Adrenal gland (tissue), 9 donors: ENCODE measurements at regions not wholly inside any gene's neighbourhood (a gene's known extent, or its start where the extent isn't known, plus 50 kb on each side); places are given as distances from the start of the nearest gene placed in this dataset.

Experiments
- DNase-seq, 7 donors: peaks; one replicate each; pipeline ENCODE4 v3.0.0-alpha.2; 2019 to 2020
- H3K27ac ChIP-seq, 5 donors: fragments of 200-600 bp; sonication (generic) in 4 of 5; 1 replicate in 3 of 5; 2 replicates in 2 of 5; pipeline versions ENCODE4 v1.5.1 to v1.8.0; 2016 to 2020; ENCODE audit warnings: mild to moderate bottlenecking in 1 of 5
- H3K27me3 ChIP-seq: fragments of 200-600 bp; 2 replicates; pipeline ENCODE4 v1.8.0; 2021
- H3K36me3 ChIP-seq, 2 donors: fragments of 200-600 bp; replicated peaks in 1 of 2; 1 replicate in 1 of 2; 2 replicates in 1 of 2; pipeline versions ENCODE4 v1.5.1 to v1.8.0; 2018 to 2022
- H3K4me1 ChIP-seq, 2 donors: fragments of 200-600 bp; replicated peaks in 1 of 2; 1 replicate in 1 of 2; 2 replicates in 1 of 2; pipeline versions ENCODE4 v1.5.1 to v1.8.0; 2018 to 2021
- H3K4me3 ChIP-seq, 4 donors: fragments of 200-600 bp; sonication (generic) in 3 of 4; one replicate each; pipeline ENCODE4 v1.5.1; 2016 to 2018
- H3K9me3 ChIP-seq, 3 donors: fragments of 200-600 bp; sonication (generic) in 1 of 3; replicated peaks in 1 of 3; 1 replicate in 2 of 3; 2 replicates in 1 of 3; pipeline versions ENCODE4 v1.5.1 to v1.8.0; 2016 to 2021
- CTCF ChIP-seq, 6 experiments: fragments of 450-650 bp in 4 of 6; fragments of 200-600 bp in 2 of 6; sonication (generic) in 1 of 6; IDR thresholded peaks; 1 replicate in 5 of 6; 2 replicates in 1 of 6; pipeline versions ENCODE4 v1.5.1 to v1.8.0; 2016 to 2021; ENCODE audit warnings: antibody characterized with exemption in 6 of 6, mild to moderate bottlenecking in 2 of 6, moderate library complexity in 1 of 6
- POLR2A ChIP-seq, 2 donors: fragments of 450-650 bp; IDR thresholded peaks; one replicate each; pipeline ENCODE4 v1.6.1; 2017; ENCODE audit warnings: antibody characterized with exemption in 2 of 2, mild to moderate bottlenecking in 2 of 2, moderate library complexity in 1 of 2
- WGBS, 4 donors: extraction: QIAGEN DNeasy Blood & Tissue Kit in 2 of 4; methylation state at CpG; one replicate each; pipeline versions ENCODE4 v1.1.5 to v1.1.7; 2013 to 2017; 5-methylcytosine and 5-hydroxymethylcytosine counted together
- intact Hi-C, 2 donors: fragments of 100-400 bp; cut with DNase I; formaldehyde crosslinking; loops; one replicate each; pipeline versions ENCODE4 v1.14.1 to v1.15.0; 2022 to 2023
- donor health status: healthy with polysubstance abuse.
- donor health status: Bipolar disorder and iron deficiency.
- donor health status: DM: yes; HTN: yes; CAD: no.
- donor health status: DM: no; HTN: no; CAD: no.
- donor health status: DM: no; HTN: no; CAD: no.

DNA sequence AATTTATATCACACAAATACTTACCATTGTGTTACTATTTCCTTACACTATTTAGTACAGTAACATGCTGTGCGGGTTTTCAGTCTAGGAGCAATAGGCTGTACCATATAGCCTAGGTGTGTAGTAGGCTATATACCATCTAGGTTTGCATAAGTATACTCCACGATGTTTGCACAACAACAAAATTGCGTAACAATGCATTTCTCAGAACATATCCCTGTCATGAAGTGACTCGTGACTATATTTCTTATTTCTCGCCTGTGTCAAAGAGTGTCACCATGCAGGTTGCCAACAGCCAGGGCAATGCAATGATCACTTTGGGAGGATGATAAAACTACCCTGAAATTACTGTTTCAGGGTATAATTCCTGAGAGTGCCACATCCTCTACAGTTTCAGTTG lies 65.6 kb upstream of the CD180 start:
- WGBS, 4 donors = 64 to 76% (median 69%) methylated on average over 5 of the region's 5 CpGs
- H3K4me1 ChIP-seq = peaks cover under 1 to 14% of the 10 kb centered on the region in 2 donors
- H3K27ac ChIP-seq = no peak overlapping the region
- H3K27me3 ChIP-seq = no peaks in the 10 kb centered on the region
- no peaks in the 10 kb centered on the region for H3K36me3 ChIP-seq
- intact Hi-C loops = no loop called here
- no peak for TF ChIP-seq POLR2A (IDR thresholded peaks at IDR 0.05)
- TF ChIP-seq CTCF (IDR thresholded peaks at IDR 0.05) = no peak
- no peak for DNase-seq
- H3K9me3 ChIP-seq = no peaks in the 10 kb centered on the region
- no peak overlapping the region for H3K4me3 ChIP-seq

DNA sequence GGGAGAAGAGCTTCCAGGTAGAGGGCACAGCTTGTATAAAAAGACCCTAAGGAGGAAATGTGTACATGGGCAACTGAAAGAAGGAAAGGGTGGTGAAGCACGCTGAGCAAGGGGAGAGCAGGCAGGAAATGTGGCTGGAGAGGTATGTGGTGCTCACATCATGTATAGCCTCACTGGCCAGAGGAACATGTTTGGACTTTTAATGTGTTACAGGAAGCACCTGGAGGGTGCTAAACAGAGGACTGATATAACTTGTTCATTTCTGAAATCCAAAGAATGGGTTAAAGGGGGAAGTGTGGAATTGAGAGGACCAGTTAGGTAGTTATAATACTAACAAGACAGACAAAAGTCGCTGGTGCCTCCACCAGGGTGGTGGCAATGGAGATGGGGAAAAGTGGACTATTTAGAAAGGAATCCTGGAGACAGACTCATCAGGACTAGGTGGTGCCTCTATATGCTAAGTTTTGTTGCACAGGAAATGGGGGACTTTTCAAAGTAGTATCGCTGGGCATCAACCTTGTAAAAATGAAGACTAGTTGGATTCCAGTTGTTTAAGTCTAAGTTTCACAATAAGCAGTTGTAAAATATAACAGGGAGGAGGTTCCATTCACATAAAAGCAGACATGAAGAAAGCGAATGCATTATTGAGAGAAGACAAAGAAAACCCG lies 63.1 kb upstream of the CD180 start:
- no peak for DNase-seq
- Histone ChIP-seq H3K9me3 (no peaks in the 10 kb centered on the region), H3K27ac (no peak overlapping the region), H3K27me3 (no peaks in the 10 kb centered on the region), H3K4me3 (no peak overlapping the region), H3K36me3 (no peaks in the 10 kb centered on the region), H3K4me1 (no peaks in the 10 kb centered on the region)
- intact Hi-C loops = no loop called here
- TF ChIP-seq CTCF (IDR thresholded peaks at IDR 0.05) = no peak
- no peak for TF ChIP-seq POLR2A (IDR thresholded peaks at IDR 0.05)
- WGBS, 4 donors = 87 to 93% (median 90%) methylated on average over 5 of the region's 5 CpGs

DNA sequence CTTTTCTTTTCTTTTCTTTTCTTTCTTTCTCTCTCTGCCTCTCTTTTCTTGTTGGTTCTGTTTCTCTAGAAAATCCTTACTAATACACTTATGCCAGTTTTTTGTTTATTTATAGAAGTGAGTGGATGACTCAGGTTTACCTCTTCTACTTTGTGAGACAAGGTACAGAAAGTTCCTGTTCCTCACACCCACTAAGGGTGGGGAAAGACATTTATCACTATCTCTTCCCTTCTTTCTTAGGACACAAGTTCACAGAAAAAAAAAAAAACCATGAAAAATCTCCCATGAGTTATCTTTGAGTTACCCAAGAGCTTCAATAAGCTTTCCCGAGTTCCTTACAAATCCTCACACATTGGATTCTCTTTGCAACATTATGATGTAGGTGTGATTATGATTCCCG lies 60.9 kb upstream of the CD180 start:
- WGBS, 4 donors = 87 to 94% (median 90%) methylated on average over 2 of the region's 2 CpGs
- no peak overlapping the region for H3K4me3 ChIP-seq
- intact Hi-C loops = no loop called here
- no peak for DNase-seq
- H3K4me1 ChIP-seq = no peaks in the 10 kb centered on the region
- no peaks in the 10 kb centered on the region for H3K27me3 ChIP-seq
- H3K27ac ChIP-seq = no peak overlapping the region
- no peaks in the 10 kb centered on the region for H3K36me3 ChIP-seq
- H3K9me3 ChIP-seq = no peaks in the 10 kb centered on the region
- TF ChIP-seq CTCF (IDR thresholded peaks at IDR 0.05) = no peak
- TF ChIP-seq POLR2A (IDR thresholded peaks at IDR 0.05) = no peak

GRCh38 chr5:67257077-67257476 lies 60.5 kb upstream of the CD180 start:
- intact Hi-C loops = no loop called here
- Histone ChIP-seq H3K4me1 (no peaks in the 10 kb centered on the region), H3K36me3 (no peaks in the 10 kb centered on the region), H3K4me3 (no peak overlapping the region), H3K27me3 (no peaks in the 10 kb centered on the region), H3K27ac (no peak overlapping the region), H3K9me3 (no peaks in the 10 kb centered on the region)
- no peak for TF ChIP-seq CTCF (IDR thresholded peaks at IDR 0.05)
- TF ChIP-seq POLR2A (IDR thresholded peaks at IDR 0.05) = no peak
- WGBS, 4 donors = 79 to 83% (median 81%) methylated on average over 1 of the region's 1 CpG
- DNase-seq = no peak
